Retinal pigment epithelial cell (primary cell): ENCODE measurements at regions not wholly inside any gene's neighbourhood (a gene's known extent, or its start where the extent isn't known, plus 50 kb on each side); places are given as distances from the start of the nearest gene placed in this dataset.

Experiments
- DNase-seq: peaks from one replicate; pipeline ENCODE4 v3.0.0-alpha.2; 2010; ENCODE audit warnings: low read depth
- H3K4me3 ChIP-seq: 2 replicates; pipeline ENCODE4 v1.5.1; 2011; ENCODE audit warnings: mild to moderate bottlenecking, low read length, control low read depth, moderate library complexity
- TF ChIP-seq, protein P1 (sequence below): conservative IDR thresholded peaks from 2 replicates; pipeline ENCODE4 v1.5.1; 2011; ENCODE audit warnings: low read depth, low read length, control low read depth, inconsistent platforms

DNA sequence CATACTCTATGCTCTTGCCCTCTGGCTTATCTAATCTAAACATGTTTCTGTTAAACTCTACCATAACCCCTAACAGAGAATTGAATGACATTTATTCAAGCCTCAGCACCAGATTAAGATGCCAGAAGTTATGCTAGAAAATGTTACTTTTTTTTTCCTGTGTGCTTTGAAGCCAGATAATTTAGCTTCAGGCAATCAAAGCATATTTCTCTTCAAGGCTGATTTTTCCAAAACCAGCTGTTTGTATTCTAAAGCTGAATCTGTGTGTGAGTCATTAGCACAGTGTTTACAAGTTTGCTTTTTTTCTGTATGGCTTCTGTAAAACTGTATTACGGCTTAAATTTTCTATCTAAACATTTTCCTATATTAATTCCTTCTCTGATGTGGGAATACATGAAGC is 326.1 kb downstream of the FSCB start:
- TF ChIP-seq, protein P1, sequence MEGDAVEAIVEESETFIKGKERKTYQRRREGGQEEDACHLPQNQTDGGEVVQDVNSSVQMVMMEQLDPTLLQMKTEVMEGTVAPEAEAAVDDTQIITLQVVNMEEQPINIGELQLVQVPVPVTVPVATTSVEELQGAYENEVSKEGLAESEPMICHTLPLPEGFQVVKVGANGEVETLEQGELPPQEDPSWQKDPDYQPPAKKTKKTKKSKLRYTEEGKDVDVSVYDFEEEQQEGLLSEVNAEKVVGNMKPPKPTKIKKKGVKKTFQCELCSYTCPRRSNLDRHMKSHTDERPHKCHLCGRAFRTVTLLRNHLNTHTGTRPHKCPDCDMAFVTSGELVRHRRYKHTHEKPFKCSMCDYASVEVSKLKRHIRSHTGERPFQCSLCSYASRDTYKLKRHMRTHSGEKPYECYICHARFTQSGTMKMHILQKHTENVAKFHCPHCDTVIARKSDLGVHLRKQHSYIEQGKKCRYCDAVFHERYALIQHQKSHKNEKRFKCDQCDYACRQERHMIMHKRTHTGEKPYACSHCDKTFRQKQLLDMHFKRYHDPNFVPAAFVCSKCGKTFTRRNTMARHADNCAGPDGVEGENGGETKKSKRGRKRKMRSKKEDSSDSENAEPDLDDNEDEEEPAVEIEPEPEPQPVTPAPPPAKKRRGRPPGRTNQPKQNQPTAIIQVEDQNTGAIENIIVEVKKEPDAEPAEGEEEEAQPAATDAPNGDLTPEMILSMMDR = no peak
- DNase-seq = no peak
- H3K4me3 ChIP-seq = no peak overlapping the region

DNA sequence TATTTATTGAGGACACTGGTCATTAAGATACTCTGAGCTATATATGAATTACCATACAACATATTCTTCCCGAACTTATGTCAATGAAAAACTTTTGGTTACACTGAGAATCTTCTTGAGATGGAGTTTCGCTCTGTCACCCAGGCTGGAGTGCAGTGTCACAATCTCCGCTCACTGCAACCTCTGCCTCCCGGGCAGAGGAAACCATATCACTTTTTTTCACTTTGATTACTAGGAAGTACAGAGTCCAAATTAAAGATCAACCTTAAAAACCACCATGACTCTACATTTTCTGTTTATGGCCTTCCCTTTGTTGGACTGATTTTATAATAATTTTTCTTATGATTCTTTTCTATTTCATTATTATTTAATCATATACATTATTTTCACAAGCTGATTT is 336.5 kb downstream of the FSCB start:
- no peak for DNase-seq
- TF ChIP-seq, protein P1 = no peak
- no peak overlapping the region for H3K4me3 ChIP-seq

DNA sequence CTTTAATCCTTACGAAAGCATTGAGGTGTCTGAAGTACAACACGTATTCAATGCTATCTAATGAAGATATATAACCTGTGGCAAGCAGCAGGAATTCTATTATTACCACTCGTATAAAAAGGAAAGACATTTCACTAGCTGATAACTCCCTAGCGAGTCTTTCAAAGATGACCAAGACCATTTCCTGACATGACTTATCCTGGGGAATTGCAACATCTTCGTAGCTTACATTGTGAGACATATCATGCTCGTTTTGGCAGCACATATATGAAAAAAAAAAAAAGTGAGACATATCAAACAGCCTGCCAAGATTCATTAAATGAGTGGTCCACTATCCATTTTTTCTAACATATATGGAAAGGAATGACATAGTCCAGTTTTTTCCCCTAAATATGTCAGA is 337.0 kb downstream of the FSCB start:
- no peak overlapping the region for H3K4me3 ChIP-seq
- no peak for DNase-seq
- TF ChIP-seq, protein P1 = no peak

DNA sequence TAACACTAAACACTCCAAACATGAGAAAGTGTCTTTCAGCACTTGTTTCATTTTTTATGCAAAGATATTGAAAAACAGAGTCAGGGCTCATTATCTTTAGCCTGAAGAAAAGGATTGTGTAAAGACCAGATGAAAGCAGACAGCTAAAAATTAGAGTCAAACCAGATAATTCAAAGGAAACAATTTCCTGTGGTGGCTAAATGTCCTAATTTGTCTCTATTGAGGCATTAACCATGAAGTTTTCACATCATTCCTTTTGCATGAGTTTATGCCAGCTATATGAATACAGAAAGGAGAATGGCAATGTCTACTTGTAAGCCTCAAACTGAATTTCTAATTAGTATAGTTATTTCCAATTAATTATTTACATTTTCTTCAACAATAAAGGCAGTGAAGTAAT is 338.5 kb downstream of the FSCB start:
- TF ChIP-seq, protein P1 = no peak

DNA sequence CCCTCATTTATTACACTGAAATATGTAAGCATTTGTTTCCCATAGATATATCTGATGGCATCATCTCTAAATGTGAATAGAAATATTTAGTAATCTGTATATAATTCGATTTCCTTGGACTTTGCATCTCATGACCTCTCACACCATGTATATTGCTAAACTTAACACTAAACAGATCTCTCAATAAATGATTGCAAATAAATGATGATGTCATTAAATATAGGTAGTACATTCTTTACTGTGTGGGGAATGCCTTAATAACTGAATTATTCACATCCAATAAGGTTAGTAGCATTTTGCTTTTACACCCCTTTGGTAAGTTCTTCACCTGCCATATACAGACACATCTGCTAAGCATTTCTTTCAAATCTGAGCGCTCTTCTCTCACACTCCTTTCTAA is 340.5 kb downstream of the FSCB start:
- DNase-seq = no peak
- no peak overlapping the region for H3K4me3 ChIP-seq
- TF ChIP-seq, protein P1 = no peak

More for the DNA sequence above, 338.5 kb downstream of the FSCB start:
- DNase-seq = no peak
- no peak overlapping the region for H3K4me3 ChIP-seq

DNA sequence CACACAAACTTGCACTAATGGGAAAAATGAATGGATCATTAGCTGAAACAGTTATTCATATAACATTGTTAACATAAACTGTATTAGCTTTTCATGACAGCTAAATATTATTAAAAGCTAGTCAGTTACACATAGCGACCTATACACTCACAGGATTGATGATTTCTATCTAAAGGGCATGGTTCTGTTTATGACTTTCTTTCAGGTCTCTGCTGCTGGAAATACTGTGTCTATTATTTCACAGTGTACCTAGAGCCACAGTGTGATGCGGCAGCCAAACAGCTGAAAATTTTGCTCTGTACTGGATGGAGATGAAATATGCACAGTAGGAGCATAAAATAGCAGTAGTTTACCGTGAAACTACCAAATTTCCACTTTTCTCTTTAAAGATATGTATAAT is 341.1 kb downstream of the FSCB start:
- DNase-seq = no peak
- TF ChIP-seq, protein P1 = no peak
- H3K4me3 ChIP-seq = no peak overlapping the region

DNA sequence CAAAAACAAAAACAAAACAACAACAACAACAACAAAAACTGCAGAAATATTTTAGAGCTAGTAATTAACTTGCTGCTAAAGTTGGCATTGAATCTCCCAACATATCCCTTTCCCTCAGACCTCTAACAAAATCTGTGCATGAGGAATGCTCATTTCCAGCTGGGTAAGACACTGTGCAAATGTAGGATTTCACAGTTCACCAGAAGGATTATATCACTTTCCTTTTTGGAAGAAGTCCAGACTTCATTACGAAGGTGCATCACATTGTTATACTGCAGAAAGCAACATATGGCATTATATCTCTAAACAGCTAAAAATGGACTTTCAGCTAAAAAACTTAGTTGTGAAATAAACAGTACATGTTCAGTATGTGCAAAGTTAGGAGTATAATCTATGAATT is 341.8 kb downstream of the FSCB start:
- no peak overlapping the region for H3K4me3 ChIP-seq
- no peak for DNase-seq
- TF ChIP-seq, protein P1 = no peak
